ENCODE measurements at regions not wholly inside any gene's neighbourhood (a gene's known extent, or its start where the extent isn't known, plus 50 kb on each side); places are given as distances from the start of the nearest gene placed in this dataset.

GRCh38 chr12:92614502-92614901, 88.3 kb upstream of the PLEKHG7 start:
- no peak for DNase-seq (ENCODE audit: low read depth in 2 of 2)

GRCh38 chr12:92614001-92614400, 88.8 kb upstream of the PLEKHG7 start:
- no peak for DNase-seq (ENCODE audit: low read depth in 2 of 2)

DNA sequence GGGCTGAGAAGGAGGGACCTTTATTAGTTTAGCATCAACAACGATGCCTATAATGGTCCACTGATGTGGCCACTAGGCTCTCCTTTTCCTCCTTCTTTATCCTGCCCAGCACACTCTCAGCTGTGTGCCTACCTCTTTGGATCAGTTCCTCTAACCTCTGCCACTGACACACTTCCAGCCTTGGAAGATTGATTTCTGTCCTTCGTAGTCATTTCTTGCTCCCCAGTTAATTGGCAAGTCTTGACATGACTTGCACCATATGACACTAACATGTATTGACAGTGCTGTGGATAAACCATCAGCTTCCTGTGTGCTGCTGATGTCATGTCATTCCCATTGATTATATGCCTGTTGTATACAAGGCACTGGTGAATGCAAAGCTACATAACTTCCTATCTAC, 90.2 kb upstream of the PLEKHG7 start:
- DNase-seq (ENCODE audit: low read depth in 2 of 2): no peak

DNA sequence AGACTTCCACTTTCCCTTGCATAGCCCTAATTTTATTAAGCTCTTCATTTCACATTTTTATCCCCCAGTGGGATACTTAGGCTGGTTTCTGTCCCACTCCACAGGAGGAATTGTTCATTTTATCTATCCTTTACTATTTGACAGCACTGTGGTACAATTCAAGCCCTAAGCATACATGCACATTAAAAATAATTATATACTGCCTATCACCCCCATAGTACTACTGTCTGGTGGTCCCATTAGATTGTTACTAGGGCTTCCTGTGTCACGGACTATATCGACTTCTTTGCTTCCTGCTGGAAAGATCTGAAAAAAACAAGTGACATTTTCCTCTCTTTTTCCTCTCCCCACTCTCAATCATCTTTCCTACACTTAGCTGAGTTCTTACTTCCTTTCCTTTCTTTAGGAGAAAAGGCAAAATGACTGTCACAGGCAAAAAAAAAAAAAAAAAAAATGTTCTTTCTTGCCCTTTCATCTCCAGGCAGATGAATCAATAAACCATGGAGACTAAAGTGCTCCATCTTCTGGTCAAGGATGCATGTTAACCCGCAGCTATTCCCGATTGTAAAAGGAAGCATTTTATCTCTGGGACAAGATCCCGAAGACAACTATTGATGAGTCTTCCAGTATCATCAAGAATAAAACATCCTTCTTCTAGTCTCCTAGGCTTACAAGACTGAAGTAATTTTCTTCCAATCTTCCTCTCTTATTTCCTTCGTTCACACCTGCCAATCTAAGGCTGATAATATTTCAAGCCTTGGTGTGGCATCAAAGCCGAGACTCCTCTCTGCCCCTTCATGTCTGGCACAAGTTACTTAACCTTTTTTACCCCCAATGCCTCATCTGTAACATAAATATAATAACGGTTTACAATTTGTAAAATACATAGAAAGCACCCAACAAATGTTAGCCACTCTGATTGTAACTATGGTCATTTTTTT, 94.4 kb upstream of the PLEKHG7 start:
- DNase-seq (ENCODE audit: low read depth in 2 of 2): no peak

GRCh38 chr12:92606956-92607355, 95.8 kb upstream of the PLEKHG7 start:
- DNase-seq (ENCODE audit: low read depth in 2 of 2): no peak

GRCh38 chr12:92605621-92606170, 97.1 kb upstream of the PLEKHG7 start:
- DNase-seq (ENCODE audit: low read depth in 2 of 2): no peak

GRCh38 chr12:92604786-92605185, 98.0 kb upstream of the PLEKHG7 start:
- no peak for DNase-seq (ENCODE audit: low read depth in 2 of 2)

DNA sequence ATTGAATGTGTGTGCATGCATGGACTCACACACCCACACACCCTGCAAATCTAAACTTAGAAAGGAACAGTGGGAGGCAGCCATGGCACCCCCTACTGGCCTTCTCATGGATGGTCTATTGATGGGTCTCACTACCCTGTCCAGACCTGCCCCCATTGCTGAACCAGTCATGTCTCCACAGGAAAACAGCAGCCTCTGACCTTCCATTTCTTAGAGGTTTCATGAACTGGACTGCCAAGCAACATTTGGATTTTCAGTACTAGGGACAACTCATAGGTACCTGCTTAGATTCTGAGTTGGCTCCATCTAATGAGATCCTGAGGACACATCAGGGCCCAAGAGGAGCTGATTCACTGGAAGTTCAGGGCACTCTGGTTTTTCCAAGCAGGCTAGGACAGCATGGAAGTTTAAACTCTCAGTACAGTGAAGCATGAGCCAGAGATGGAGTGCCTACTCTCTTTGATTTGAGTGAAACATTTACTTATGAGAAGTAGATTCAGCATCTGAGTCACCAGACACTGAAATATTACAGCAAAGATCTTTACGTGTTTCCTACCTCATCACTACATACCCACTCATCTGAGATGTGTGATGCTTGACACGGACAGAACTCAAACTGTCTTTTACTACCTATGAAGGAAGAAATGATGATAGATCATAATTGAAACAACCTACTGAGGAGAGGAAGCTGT, 98.9 kb upstream of the PLEKHG7 start:
- DNase-seq (ENCODE audit: low read depth in 2 of 2): no peak

- DNase-seq (ENCODE audit: low read depth in 2 of 2): no peak
These were observed 99.7 kb upstream of the PLEKHG7 start for GRCh38 chr12:92602930-92603623.

- DNase-seq (ENCODE audit: low read depth in 2 of 2): no peak
These were observed 100.3 kb upstream of the PLEKHG7 start for GRCh38 chr12:92602476-92602875.

- DNase-seq (ENCODE audit: low read depth in 2 of 2): no peak
These were observed 101.1 kb upstream of the PLEKHG7 start for GRCh38 chr12:92601680-92602079.

DNA sequence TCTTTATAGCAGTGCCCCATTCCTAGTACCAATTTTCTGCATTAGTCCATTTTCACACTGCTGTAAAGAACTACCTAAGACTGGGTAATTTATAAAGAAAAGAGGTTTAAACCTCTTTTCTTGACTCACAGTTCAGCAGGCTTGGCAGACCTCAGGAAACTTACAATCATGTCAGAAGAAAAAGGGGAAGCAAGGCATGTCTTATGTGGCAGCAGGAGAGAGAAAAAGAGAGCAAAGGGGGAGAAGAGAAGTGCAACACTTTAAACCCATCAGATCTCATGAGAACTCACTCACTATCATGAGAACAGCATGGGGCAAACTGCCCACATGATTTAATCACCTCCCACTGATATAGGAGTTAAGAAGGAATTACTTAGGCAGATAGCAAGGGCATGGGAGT, 101.6 kb upstream of the PLEKHG7 start:
- no peak for DNase-seq (ENCODE audit: low read depth in 2 of 2)

GRCh38 chr12:92600052-92600451, 102.7 kb upstream of the PLEKHG7 start:
- DNase-seq (ENCODE audit: low read depth in 2 of 2): no peak

DNA sequence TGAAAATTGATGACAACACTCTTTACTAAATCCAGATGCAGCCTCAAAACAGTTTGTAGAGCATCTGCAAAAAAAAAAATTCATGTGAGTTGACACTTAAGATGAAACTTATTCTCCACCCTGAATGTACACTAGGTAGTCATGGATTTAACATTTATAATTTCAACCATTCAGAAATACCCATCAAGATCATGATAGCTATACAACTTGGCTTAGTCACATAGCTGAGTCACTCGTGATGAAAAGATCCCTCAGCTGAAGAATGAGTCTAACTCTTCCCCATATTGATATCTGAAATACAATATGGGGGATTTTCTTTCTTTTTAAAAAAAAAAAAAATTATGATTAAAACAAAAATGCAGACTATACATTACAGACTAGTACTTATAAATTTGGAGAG, 104.8 kb upstream of the PLEKHG7 start:
- no peak for DNase-seq (ENCODE audit: low read depth in 2 of 2)

DNA sequence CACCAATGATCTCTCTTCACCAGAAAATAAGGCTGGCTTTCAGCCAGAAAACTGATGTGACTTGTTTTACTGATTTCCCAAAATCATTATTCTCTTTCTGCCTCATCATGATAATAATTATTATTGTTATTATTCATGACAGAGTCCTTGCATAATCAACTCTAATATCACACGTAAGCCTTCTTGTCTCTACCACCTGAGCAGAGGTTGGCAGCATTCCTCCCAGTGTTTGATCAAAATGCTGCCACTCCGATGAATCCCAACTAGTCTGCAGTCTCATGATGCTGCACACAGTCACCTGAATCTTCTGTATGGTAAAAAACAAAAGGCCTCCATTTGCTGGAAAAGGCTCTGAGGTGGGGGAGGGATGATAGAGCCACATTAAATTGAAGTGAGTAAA, 105.7 kb upstream of the PLEKHG7 start:
- DNase-seq (ENCODE audit: low read depth in 2 of 2): no peak

DNA sequence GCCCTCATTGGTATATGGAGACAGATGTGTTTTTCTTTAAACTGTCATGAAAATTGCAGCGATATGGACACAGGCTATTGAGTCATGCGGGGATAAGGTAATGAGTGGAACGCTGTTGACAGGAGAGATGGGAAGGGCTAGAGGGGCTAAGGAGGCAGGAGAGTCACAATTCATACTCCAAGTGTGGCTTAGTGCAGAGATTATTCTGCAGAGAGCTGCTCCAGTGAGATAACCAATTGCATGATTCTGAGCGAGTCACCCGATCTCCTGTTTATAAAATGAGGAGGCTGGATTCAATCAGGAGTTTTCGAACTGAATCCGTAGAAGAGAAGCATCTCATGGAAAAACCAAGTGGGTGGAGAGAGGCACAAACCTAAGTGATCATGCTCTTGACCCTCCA, 106.4 kb upstream of the PLEKHG7 start:
- DNase-seq (ENCODE audit: low read depth in 2 of 2): no peak

- no peak for DNase-seq (ENCODE audit: low read depth in 2 of 2)
These were observed 107.1 kb upstream of the PLEKHG7 start for GRCh38 chr12:92595663-92596062.

GRCh38 chr12:92593734-92594402, 108.9 kb upstream of the PLEKHG7 start:
- DNase-seq (ENCODE audit: low read depth in 2 of 2): peak; percentile 55 to 63

- DNase-seq (ENCODE audit: low read depth in 2 of 2): no peak
These were observed 117.6 kb upstream of the PLEKHG7 start for GRCh38 chr12:92585115-92585727.

DNA sequence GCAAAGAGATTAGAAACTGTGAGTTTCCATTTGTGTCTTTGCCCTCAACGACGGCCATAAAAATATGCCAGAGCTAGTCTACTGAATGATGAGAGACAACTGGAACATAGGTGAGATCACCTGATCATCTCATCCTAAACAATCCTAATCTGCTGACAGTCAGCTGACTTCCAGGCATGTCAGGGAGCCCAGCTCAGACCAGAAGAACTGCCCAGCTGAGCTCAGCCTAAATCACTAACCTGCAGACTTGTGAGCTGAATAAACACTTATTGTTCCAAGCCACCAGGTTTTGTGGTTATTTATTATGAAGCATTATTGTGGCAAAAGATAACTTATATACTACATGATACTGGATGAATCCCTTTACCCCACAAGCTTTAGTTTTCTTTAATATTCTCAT, 118.9 kb upstream of the PLEKHG7 start:
- DNase-seq (ENCODE audit: low read depth in 2 of 2): no peak

- DNase-seq (ENCODE audit: low read depth in 2 of 2): no peak
These were observed 119.9 kb upstream of the PLEKHG7 start for GRCh38 chr12:92582893-92583292.
